Aorta (tissue), 5 donors: ENCODE measurements at regions not wholly inside any gene's neighbourhood (a gene's known extent, or its start where the extent isn't known, plus 50 kb on each side); places are given as distances from the start of the nearest gene placed in this dataset.

Experiments
- ATAC-seq: fragments of 200-7000 bp; cut with Tn5 transposase; one replicate; pipeline ENCODE4 v1.9.1; 2022; ENCODE audit warnings: moderate library complexity; ENCODE audit not compliant: low FRiP score
- DNase-seq, 2 donors: peaks; one replicate each; pipeline ENCODE4 v3.0.0-alpha.2; 2020
- H3K27ac ChIP-seq, 2 donors: one replicate each; pipeline ENCODE4 v1.5.1; 2013; ENCODE audit warnings: low read length in 2 of 2, mild to moderate bottlenecking in 2 of 2, moderate library complexity in 2 of 2, control low read depth in 1 of 2, inconsistent platforms in 1 of 2, low read depth in 1 of 2
- H3K27me3 ChIP-seq, 2 donors: one replicate each; pipeline ENCODE4 v1.6.1; 2013; ENCODE audit warnings: control low read depth in 1 of 2, low read length in 1 of 2, mild to moderate bottlenecking in 1 of 2, moderate library complexity in 1 of 2; ENCODE audit not compliant: insufficient read depth in 2 of 2, control insufficient read depth in 1 of 2
- H3K36me3 ChIP-seq, 2 donors: one replicate each; pipeline ENCODE4 v1.6.1; 2013; ENCODE audit warnings: control low read depth in 1 of 2, low read length in 1 of 2, mild to moderate bottlenecking in 1 of 2; ENCODE audit not compliant: insufficient read depth in 2 of 2, control insufficient read depth in 1 of 2
- H3K4me1 ChIP-seq, 2 donors: one replicate each; pipeline ENCODE4 v1.6.1; 2013; ENCODE audit warnings: low read length in 2 of 2, control low read depth in 1 of 2, mild to moderate bottlenecking in 1 of 2, moderate library complexity in 1 of 2; ENCODE audit not compliant: insufficient read depth in 2 of 2, control insufficient read depth in 1 of 2
- H3K4me3 ChIP-seq, 2 donors: one replicate each; pipeline ENCODE4 v1.5.1; 2013; ENCODE audit warnings: low read length in 2 of 2, control low read depth in 1 of 2, mild to moderate bottlenecking in 1 of 2
- H3K9me3 ChIP-seq: one replicate; pipeline ENCODE4 v1.6.1; 2013; ENCODE audit warnings: mild to moderate bottlenecking, low read length; ENCODE audit not compliant: control insufficient read depth
- WGBS, 2 donors: extraction: QIAGEN DNeasy Blood & Tissue Kit; methylation state at CpG; one replicate each; pipeline ENCODE4 v1.1.7; 2013; 5-methylcytosine and 5-hydroxymethylcytosine counted together
- intact Hi-C, 2 donors: fragments of 100-400 bp; cut with DNase I; formaldehyde crosslinking; loops; one replicate each; pipeline versions ENCODE4 v1.14.2 to v1.15.0; 2022
- donor health status: healthy with polysubstance abuse.
- donor health status: Bipolar disorder and iron deficiency.
- donor health status: DM: no; HTN: no; CAD: no.
- donor health status: DM: no; HTN: no; CAD: no.
- donor health status: DM: yes; HTN: yes; CAD: no.

DNA sequence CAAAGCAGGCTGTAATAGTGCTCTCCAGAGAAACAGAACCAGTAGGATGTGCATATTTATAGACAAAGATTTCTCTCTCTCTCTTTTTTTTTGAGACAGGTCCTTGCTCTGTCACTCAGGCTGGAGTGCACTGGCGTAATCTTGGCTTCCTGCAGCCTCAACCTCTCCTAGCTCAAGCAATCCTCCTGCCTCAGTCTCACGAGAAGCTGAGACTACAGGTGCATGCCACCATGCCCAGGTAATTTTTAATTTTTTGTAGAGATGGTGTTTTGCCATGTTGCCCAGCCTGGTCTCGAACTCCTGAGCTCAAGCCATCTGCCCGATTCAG is 67.1 kb upstream of the CHD2 start:
- Histone ChIP-seq H3K36me3 (no peaks in the 10 kb centered on the region), H3K4me1 (peaks cover 2 to 4% of the 10 kb centered on the region in 2 donors), H3K9me3 (no peaks in the 10 kb centered on the region), H3K27ac (peak overlapping the region; percentile 88 to 95), H3K27me3 (no peaks in the 10 kb centered on the region), H3K4me3 (peak overlapping the region in 1 of 2 donors; percentile 3)
- DNase-seq (no peak), ATAC-seq (peak; percentile 61)
- WGBS, 2 donors: 43 to 46% methylated on average over 4 of the region's 4 CpGs
- intact Hi-C loops: loop anchor here (2.0 to 5.0 kb wide), 2 partner anchors 34 to 52 kb away; no protein-coding TSS in a partner anchor

- Histone ChIP-seq H3K27me3 (no peaks in the 10 kb centered on the region), H3K4me3 (peak overlapping the region in 1 of 2 donors; percentile 3), H3K9me3 (no peaks in the 10 kb centered on the region), H3K27ac (peak overlapping the region; percentile 88 to 100), H3K4me1 (peaks cover 2 to 4% of the 10 kb centered on the region in 2 donors), H3K36me3 (no peaks in the 10 kb centered on the region)
- WGBS, 2 donors: 59% methylated on average over 5 of the region's 5 CpGs
- ATAC-seq (no peak), DNase-seq (no peak)
- intact Hi-C loops: loop anchor here (2.0 to 5.0 kb wide), 2 partner anchors 34 to 51 kb away; no protein-coding TSS in a partner anchor
These were observed 66.4 kb upstream of the CHD2 start for GRCh38 chr15:92833493-92834271.

DNA sequence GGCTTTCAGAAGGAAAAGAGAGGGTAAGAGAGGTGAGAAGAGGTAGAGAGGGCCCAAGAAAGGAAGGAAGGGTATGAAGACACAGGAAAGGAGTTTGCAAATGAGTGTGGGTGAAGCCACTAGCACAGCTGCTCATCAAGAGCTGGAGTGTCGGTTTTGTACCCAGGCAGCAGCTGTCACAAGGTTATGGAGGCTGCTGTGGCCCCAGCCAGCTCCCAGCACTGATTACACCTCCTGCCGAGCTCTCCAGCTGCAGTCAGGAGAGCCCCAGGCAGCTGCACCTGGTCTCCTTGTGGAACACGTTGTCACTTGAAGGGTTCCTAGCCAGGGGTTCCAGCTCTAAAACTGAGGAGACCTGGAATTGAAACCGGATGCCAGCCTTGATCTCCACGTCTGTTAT is 60.4 kb upstream of the CHD2 start:
- Histone ChIP-seq H3K9me3 (no peaks in the 10 kb centered on the region), H3K4me3 (no peak overlapping the region), H3K27ac (no peak overlapping the region), H3K27me3 (no peaks in the 10 kb centered on the region), H3K36me3 (no peaks in the 10 kb centered on the region), H3K4me1 (no peaks in the 10 kb centered on the region)
- intact Hi-C loops: no loop called here
- ATAC-seq: no peak
- WGBS, 2 donors: 68 to 78% methylated on average over 5 of the region's 5 CpGs
- no peak for DNase-seq

- DNase-seq (no peak), ATAC-seq (no peak)
- H3K36me3 ChIP-seq: no peaks in the 10 kb centered on the region
- no peaks in the 10 kb centered on the region for H3K27me3 ChIP-seq
- WGBS, 2 donors: 95 to 97% methylated on average over 3 of the region's 3 CpGs
- intact Hi-C loops: no loop called here
- no peak overlapping the region for H3K4me3 ChIP-seq
- no peaks in the 10 kb centered on the region for H3K4me1 ChIP-seq
- no peak overlapping the region for H3K27ac ChIP-seq
- H3K9me3 ChIP-seq: no peaks in the 10 kb centered on the region
These were observed 60.0 kb upstream of the CHD2 start for GRCh38 chr15:92840149-92840548.

DNA sequence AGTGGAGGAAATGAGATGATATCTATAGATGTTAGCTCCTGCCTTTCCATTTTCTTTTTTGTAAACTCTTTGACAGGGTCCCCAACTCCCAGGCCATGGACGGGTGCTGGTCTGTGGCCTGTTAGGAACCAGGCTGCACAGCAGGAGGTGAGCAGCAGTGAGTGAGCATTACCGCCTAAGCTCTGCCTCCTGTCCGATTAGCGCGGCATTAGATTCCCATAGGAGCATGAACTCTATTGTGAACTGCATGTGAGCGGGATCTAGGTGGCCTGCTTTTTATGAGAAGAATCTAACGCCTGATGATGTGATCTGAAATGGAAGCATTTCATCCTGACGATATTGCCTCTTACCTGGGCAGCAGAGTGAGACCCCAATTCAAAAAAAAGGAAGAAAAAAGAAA is 56.8 kb upstream of the CHD2 start:
- no peak for ATAC-seq
- H3K4me3 ChIP-seq: no peak overlapping the region
- no peak for DNase-seq
- no peaks in the 10 kb centered on the region for H3K4me1 ChIP-seq
- no peaks in the 10 kb centered on the region for H3K36me3 ChIP-seq
- H3K27me3 ChIP-seq: no peaks in the 10 kb centered on the region
- intact Hi-C loops: no loop called here
- no peaks in the 10 kb centered on the region for H3K9me3 ChIP-seq
- WGBS, 2 donors: 96 to 97% methylated on average over 8 of the region's 8 CpGs
- H3K27ac ChIP-seq: no peak overlapping the region

- Histone ChIP-seq H3K36me3 (no peaks in the 10 kb centered on the region), H3K27ac (no peak overlapping the region), H3K9me3 (no peaks in the 10 kb centered on the region), H3K4me3 (no peak overlapping the region), H3K27me3 (no peaks in the 10 kb centered on the region), H3K4me1 (no peaks in the 10 kb centered on the region)
- WGBS, 2 donors: 96 to 97% methylated on average over 7 of the region's 7 CpGs
- DNase-seq (no peak), ATAC-seq (no peak)
- intact Hi-C loops: no loop called here
These were observed 56.3 kb upstream of the CHD2 start for GRCh38 chr15:92843814-92844213.

DNA sequence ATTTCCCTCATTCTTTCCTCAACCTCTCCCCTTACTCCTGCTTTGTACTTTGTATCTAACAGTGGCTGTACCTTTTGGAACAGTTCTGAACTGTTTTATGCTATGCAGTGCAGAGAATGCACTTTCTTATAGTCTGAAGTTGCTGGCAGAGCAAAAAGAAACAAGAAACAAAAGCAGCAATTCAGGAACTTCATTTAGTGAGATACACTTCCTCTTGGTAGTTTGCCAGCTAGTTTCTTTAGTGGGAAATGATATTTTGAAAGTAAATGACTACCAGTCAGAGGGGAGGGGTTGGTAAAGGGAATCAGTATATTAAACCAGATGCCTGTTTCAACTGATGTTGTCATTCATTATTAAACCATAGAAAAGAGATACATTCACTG is 55.0 kb upstream of the CHD2 start:
- no peaks in the 10 kb centered on the region for H3K27me3 ChIP-seq
- H3K4me1 ChIP-seq: no peaks in the 10 kb centered on the region
- no peak overlapping the region for H3K27ac ChIP-seq
- DNase-seq: no peak
- no peaks in the 10 kb centered on the region for H3K9me3 ChIP-seq
- intact Hi-C loops: no loop called here
- no peaks in the 10 kb centered on the region for H3K36me3 ChIP-seq
- no peak overlapping the region for H3K4me3 ChIP-seq
- ATAC-seq: no peak

GRCh38 chr15:92846741-92847140 is 53.4 kb upstream of the CHD2 start:
- no peaks in the 10 kb centered on the region for H3K36me3 ChIP-seq

GRCh38 chr15:92847841-92848240 is 52.3 kb upstream of the CHD2 start:
- Histone ChIP-seq H3K9me3 (no peaks in the 10 kb centered on the region), H3K4me3 (no peak overlapping the region), H3K4me1 (no peaks in the 10 kb centered on the region), H3K36me3 (no peaks in the 10 kb centered on the region), H3K27ac (no peak overlapping the region), H3K27me3 (no peaks in the 10 kb centered on the region)
- intact Hi-C loops: no loop called here
- no peak for DNase-seq
- no peak for ATAC-seq
- WGBS, 2 donors: 87 to 97% methylated on average over 5 of the region's 5 CpGs

More at GRCh38 chr15:92846741-92847140, 53.4 kb upstream of the CHD2 start:
- no peaks in the 10 kb centered on the region for H3K9me3 ChIP-seq
- DNase-seq (no peak), ATAC-seq (no peak)
- H3K27ac ChIP-seq: no peak overlapping the region
- no peaks in the 10 kb centered on the region for H3K4me1 ChIP-seq
- WGBS, 2 donors: 73 to 78% methylated on average over 1 of the region's 1 CpG
- intact Hi-C loops: no loop called here
- no peaks in the 10 kb centered on the region for H3K27me3 ChIP-seq
- H3K4me3 ChIP-seq: no peak overlapping the region
